ENCODE measurements at regions not wholly inside any gene's neighbourhood (a gene's known extent, or its start where the extent isn't known, plus 50 kb on each side); places are given as distances from the start of the nearest gene placed in this dataset.

DNA sequence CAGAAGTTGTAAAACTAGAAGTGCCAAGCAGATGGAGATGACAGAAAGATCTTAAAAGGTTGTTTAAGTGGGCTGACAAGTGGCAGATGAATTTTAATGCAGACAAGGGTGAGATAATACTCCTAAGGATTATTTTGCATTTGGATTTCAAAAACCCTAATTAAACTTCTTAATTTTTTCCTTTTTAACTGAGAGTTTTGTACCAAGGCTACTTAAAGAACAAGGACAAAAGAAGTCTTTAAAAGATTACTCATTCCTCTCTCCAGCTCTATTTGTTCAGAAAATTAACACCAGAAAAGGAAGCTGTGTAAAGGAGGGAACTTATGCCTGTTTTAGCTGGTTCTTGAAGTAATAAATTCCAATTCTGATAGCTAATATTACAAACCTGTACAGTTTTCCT, 275.4 kb downstream of the ETNK1 start:
- DNase-seq (ENCODE audit: low read depth) = no peak

DNA sequence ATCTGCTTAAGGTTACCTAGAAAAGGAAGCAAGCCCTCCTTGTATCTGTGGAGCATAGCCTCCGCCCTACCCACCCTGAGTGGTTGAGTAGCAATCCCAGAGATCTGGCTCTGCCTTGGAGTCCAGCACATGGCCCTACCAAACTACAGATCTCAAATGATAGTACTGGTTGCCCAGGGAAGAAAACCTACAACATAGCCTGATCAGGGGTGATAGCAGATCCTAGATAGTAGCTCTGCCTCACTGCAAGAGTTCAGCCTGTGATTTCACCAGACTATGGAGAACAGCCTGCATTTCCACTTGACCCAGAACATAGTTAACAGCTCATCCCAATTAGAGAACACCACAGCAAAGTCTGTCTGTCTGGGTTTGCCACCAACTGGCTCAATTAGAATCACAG, 279.5 kb downstream of the ETNK1 start:
- DNase-seq (ENCODE audit: low read depth) = no peak

DNA sequence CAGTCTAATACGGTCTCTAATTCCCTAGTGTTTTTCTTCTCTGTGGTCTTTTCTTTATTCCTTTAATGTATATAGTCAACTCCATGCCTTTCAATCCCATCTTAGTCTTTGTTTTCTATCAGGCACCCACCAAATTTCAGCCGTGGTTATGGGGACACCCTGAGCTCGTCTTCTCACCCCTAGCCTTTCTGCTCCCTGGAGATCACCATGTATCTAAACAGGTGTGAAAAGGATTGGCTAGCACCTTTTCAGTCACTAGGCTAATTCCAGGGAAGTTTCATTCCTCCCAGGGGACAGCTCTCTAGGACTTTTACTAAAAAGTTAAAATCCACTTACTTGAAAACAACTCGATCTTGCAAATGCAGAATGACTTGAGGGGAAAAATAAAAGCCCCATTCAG, 291.3 kb downstream of the ETNK1 start:
- no peak for DNase-seq (ENCODE audit: low read depth)

DNA sequence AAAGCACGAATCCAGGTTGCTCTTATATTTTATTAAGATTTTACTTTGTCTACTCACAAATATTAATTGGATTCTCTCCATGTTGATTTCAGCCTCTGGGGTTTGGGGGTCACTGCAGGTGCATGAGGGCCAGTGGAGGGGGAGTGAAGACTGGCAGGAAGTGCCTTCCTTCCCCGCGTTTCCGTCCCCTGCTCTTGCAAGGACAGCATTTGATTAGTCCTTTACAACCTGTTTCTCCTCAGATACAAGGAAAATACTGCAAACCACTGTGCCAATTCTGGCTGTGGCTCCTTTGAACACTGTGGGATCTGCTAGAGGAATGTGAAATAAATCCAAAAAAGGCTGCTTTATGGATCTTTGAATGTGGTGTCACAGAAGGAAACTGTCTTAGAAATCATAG, 291.8 kb downstream of the ETNK1 start:
- DNase-seq (ENCODE audit: low read depth) = no peak

DNA sequence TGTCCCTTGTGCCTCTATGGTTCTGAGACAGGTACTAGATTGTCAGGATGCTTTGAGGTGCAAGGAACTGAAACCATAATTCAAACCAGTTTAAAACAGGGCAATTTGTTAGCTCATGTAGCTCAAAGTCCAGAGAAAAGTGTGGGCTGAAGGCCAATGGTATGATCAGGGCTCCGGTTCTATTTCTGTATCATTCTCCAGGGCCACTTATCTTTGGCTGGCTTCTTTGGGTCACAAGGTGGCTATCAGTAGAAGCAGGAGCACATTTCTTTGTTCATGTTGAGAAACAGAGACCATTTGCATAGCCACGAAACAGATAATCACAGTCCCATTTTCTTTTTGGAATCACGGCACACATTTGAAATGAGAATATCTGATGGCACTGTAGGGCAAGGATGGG, 294.9 kb downstream of the ETNK1 start:
- no peak for DNase-seq (ENCODE audit: low read depth)

DNA sequence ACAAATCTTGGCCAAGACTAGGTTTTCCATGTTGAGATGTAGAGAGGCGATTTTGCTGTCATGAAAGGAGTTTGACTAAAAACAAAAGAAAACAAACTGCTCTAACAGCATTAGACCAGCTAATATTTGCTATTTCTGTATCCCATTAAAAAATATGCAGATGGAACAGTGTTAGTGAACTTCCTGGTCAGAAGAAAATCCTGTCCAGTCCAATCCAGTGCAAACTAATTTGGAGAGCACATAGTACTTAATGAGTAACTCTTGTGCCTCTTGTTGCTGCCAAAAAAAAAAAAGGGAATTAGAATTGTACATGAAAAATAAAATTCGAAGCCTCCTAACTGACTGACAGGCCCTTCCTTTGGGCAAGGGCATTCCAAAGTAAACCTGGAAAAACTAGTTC, 298.8 kb downstream of the ETNK1 start:
- no peak for DNase-seq (ENCODE audit: low read depth)

DNA sequence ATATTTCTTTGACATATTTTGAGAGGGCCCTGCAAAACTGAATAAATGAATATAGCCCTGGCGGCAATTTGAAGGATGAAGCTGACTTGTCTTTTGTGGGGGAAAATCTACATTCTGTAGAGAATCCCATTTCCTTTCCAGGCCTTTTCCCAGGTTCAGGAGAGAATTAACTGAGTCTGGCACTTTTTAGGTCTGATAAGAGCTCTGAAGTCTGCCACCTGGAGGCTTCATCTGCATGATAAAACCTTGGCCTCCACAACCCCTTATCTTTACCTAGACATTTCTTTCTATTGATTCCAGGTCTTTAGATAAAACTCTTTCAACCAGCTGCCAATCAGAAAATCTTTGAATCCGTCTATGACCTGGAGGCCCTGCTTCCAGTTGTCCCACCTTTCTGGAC, 299.4 kb downstream of the ETNK1 start:
- DNase-seq (ENCODE audit: low read depth) = no peak

DNA sequence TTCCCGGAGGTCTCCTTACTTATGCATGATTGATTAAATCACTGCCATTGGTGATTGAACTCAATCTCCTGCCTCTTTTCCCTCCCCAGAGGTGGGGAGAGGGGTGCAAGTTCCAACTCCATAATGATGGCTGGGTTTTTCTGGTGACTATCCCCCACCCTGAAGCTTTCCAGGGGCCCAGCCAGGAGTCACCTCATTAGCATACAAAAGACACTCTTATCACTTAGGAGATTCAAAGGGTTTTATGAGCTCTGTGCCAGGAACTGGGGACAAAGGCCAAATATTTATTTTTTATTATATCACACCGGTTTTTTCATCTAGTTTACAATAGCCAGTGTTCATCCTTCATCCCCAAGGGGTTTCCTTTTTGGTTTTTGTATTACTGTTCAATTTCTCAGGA, 300.7 kb downstream of the ETNK1 start:
- no peak for DNase-seq (ENCODE audit: low read depth)

DNA sequence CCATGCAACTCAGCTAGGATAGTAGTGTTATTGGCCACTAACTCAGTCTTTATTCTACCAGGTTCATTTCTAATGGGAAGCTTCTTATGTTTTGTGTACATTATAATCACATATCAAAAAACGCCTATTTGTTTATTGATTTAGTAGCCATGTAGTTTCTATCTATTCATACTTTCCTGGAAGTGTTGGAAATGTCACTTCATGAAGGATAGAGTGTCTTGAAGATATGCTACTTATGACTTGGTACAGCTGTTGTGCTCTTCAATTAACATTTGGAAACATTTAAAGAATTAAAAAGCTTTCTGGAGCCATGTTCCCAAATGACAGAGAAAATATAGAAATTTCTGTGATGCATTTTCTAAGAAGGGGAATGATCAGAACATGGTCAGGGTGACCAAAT, 307.5 kb downstream of the ETNK1 start:
- no peak for DNase-seq (ENCODE audit: low read depth)

DNA sequence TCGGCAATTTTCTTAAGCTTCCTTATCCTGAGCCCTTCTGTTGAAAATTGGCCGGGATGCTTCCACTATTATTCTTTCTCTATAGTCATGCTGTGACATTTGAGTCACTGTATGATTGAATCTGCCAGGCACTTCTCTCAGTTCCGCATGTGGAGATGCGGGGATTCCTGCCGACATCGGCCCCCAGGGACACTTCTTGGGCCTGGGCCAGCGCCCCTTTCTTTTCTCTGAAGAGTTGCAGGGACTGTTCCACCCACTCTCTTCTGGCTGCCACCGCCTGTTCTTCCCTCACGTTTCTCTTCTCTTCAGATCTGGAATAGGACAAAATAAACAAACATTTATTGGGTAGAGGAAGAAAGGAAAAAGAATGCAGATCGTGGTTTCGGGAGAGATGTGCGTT, 310.1 kb downstream of the ETNK1 start:
- DNase-seq (ENCODE audit: low read depth) = no peak

DNA sequence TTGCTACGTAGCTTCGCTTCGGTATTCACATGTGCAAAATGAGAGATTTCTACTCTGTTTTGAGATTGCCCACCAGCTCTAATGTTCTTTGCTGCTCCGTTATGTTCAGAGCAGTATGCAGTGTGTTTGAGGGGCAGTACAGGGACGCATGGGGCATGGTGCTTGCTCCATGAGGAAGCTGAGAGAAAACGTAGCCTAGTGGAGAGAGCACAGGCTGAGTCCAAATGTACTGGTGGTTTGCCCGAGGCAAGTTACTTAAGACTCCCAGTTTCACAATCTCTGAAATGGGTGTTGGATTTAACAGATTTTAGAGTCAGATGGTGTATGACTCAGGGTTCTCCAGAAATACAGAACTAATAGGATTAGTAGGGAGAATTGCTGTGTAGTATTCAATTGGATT, 310.5 kb downstream of the ETNK1 start:
- no peak for DNase-seq (ENCODE audit: low read depth)

DNA sequence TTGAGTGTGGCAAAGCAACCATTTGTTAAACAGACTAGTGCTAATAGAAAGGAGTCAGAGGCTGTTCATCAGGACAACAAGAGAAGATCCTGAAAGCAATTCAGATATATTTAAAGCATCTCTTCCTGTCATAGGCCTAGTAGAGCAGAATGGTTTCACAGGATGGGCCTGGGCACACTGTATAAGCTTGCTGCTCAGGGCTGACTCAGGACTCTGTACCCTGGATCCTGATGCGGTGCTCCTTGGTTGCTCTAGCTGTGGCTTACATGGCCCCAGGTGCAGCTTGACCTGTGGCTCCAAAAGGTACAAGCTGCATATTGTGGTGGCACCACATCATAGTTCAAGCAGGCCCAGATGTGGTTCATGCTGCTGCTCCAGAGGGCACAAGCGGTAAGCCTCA, 313.4 kb downstream of the ETNK1 start:
- DNase-seq (ENCODE audit: low read depth) = no peak

DNA sequence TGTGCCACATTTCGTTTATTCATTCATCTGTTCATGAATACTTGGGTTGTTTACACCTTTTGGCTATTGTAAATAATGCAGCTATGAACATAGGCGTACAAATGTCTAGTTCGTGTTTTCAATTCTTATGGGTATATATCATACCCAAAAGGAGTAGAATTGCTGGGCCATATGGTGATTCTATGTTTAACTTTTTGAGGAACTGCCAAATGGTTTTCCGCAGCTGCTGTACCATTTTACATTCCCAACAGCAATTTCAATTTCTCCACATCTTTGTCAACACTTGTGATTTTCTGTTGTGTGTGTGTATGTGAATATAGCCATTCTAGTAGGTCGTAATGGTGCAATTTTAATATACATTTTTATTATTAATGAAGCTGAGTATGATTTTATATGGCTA, 326.2 kb downstream of the ETNK1 start:
- no peak for DNase-seq (ENCODE audit: low read depth)

DNA sequence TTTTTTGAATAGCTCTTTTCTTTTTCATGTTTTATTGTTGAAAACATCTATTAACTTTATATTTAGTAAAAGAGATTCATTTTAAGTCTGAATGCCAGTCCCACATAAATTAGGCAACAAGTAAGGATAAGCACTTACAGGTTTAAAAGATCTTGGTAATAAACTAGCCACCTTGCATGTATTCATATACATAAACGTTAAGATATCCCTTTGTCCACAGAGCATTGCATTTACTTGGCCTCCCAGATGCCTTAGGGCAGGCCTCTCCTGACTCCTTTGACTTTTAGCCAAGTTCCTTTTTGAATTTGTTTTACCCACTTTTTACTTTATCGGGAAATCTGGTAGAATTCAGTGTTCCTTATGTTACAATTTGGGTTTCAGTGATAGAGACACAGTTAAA, 331.7 kb downstream of the ETNK1 start:
- no peak for DNase-seq (ENCODE audit: low read depth)

DNA sequence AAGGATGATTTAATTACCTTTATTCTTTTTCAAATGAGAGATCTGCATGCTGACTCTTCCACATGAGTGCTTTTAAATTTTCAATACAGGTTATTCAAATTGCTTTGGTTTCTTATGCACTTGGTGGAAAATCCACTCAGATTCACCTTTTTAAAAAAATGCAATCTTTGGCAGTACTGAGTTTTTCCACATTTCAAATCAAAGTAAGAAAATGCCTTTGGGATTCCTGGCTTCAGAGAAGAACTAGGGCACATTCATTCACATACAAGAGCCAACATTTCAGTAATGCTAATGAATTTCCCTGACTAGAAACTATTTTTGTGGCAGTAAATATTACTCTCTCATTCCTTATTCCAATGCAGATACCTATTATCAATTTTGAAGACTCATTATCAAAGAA, 342.2 kb downstream of the ETNK1 start:
- no peak for DNase-seq (ENCODE audit: low read depth)

DNA sequence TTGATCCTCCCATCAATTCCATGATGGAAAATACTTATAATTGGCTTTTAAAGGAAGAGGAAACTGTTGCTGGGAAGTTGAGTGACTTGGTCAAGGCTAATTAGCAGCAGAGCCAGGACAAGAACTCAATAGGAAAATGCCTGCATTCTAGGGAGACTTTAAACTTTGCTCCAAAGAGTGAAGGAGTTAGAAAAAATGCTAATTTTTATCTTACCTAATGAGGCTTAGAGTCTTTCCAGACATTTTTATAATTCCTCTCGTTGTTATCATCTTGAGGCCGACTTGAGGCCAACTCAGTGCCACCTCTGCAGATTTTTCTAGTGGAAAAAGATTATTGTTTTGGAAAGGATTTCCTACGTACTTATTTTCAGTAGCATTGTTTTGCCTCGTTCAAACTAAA, 344.6 kb downstream of the ETNK1 start:
- no peak for DNase-seq (ENCODE audit: low read depth)

DNA sequence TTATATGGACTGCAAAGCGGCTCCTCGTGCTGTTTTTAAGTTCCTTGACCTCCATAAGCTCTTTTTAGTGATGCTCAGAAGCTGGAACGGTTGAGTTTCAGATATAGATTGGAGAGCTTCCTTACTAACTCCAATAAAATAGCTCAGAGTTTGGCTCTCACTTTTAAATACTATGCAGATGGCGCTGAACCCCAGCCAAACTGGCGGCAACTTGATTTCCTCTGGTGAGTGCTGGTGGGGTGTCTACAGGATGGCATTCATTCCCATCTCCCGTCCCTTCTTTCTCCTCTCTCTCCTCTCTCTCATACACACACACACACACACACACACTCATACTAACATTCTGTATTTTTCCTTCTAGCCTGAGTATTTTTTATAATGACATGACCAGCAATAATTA, 346.3 kb downstream of the ETNK1 start:
- no peak for DNase-seq (ENCODE audit: low read depth)

DNA sequence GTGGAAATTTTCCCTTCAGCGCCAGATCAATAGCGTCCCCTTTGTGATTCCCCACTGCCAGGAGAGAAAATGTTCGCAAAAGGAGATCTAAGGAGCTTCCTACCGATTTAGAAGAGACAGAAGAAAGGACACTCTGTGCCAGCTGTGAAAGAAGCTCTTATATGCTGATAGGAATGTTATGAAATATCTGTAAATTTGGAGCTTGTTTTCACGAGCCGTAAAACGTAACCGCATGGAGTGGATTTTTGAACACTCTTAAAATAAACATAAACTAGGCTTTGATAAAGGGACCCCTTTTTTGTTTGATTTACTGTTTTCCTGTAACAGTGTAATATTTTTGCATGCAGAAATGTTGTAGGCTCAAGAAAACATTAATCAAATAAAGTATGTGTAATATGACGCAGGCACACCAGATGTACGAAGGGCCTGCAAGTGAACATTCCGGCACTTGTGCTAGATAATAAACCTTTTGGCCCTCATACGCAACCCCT, 346.8 kb downstream of the ETNK1 start:
- no peak for DNase-seq (ENCODE audit: low read depth)

DNA sequence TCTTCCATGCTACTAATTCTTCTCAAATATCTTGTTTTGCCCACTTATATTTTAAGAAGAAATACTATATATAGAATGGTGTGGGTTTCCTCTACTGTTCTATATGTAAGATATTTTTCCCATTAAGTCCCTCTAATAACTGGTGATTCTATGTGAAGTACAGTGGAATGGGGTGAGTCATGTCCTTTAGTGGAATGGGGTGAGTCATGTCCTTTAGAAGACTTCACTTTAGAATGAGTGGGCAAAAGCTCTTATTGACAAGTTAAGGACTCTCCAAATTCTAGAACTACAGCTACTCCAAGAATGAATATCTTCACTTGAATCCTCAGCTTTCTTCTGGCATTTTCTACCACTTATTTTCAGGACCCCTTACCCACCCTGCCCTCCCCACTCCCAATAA, 349.9 kb downstream of the ETNK1 start:
- DNase-seq (ENCODE audit: low read depth) = no peak

DNA sequence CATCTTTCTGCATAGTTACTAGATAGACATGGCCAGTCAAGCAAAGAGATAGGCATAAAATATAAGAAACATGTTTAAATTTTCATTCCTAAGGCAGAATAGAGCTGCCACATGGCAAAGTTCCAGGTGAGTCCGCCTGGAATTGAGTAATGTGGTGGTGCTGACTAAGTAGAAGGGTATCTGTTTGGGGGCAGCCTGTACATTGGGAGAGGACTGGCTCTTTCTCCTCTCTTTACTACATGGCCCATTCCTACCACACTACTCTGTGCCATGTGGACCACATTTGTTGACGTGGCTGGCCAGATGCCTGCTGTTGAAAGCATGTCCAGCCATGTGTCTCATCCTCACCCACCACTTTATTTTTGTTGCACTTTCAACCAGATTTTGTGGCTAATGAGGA, 354.0 kb downstream of the ETNK1 start:
- no peak for DNase-seq (ENCODE audit: low read depth)

DNA sequence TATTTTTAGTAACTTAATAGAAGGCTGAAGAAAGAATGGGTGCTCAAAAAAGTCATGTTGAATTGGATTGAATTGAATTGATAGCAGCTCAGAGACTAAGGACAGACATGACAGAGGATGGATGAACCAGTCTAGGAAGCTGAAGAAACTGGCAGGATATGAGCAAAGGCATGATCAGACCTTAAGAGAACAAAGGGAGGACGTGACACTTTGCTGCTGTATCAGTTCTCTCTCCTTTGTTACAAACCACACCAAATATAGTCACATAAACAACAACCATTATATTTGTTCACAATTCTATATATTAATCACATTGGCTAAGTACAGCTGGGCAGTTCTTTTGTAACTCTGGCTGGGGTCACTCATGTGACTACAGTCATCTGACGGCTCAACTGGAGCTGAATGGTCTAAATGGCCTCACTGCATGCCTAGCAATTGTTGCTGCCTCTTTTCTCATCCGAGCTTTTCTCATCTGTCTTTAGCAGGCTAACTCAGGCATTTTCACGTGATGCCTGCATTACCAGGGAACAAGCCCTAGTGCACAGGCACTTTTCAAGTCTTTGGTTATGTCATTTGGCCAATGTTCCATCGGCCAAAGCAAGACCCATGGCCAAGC, 355.0 kb downstream of the ETNK1 start:
- DNase-seq (ENCODE audit: low read depth) = no peak

DNA sequence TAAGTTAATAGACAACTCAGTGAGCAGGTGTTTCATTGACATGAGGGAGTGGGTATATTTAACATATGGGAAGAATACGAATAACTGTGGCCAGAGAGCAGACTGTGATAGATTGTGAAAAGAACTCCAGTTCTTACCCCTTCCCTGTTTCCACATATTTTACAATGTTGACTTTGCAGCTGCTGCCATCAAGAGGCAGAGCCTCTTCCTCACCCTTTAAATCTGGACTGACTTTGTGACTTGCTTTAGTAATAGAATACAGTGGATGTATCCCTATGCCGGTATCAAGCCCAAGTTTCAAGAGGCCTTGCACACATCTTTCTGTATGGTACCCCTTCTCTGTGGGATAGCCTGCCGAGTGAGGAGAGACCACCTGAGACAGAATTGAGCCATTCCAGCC, 356.7 kb downstream of the ETNK1 start:
- no peak for DNase-seq (ENCODE audit: low read depth)

DNA sequence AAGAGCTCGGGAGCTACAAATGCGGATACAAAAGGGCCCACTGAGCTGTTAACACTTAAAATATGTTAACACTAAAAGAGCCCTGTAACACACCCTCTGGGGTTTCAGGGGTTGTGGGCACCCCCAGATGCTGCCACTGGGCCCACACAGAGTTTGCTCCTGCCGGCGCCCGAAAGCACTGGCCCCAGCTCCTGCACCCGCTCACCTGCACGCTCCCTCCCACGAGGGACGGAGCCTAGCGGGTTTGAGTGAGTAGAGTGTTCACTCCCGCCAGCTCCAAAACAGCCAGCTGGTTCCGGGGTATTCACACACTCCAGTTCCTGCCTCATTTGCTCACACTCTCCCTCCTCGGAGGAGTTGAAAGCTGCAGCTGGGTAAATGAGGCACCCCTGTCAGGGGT, 357.7 kb downstream of the ETNK1 start:
- no peak for DNase-seq (ENCODE audit: low read depth)

DNA sequence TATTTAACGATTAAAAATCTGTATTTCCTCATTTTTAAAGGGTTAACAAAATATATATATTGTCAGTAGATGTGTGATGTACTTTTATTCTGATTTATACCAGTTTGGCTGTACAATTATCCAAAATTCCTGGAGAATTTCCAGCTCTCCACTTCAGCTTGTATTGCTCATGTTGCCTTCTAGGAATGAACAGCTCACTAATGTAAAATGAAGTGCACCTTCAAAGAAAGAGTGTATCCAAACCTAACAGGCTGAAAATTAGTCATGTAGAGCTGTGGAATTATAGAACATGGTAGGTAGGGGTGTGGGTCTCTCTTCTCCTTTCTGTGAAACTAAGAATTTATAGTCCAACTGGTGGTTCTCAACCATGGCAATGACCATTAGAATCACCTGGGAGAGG, 362.0 kb downstream of the ETNK1 start:
- DNase-seq (ENCODE audit: low read depth) = no peak

DNA sequence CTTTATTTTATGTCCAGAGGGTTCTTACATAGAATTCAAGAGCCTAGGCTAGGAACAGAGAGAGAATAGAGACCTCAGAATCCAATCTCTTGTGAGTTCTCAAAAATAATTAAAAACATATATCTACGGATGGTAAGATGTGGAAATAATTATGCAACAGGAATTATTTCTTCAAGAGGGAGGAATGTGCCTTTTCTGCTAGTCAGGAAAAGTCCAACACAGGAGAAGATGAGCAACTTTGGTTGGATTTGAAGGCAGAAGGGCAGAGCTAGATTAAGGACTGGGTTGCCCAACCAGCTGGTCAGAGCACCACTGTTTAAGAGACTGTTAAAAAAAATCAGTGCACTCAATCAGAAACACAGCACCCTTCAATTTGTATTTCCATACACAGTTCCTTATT, 365.5 kb downstream of the ETNK1 start:
- DNase-seq (ENCODE audit: low read depth) = no peak
